Psoas muscle (tissue), 7 donors: ENCODE measurements at regions not wholly inside any gene's neighbourhood (a gene's known extent, or its start where the extent isn't known, plus 50 kb on each side); places are given as distances from the start of the nearest gene placed in this dataset.

Source experiments
- ATAC-seq, 4 donors: fragments of 200-7000 bp; cut with Tn5 transposase; one replicate each; pipeline ENCODE4 v1.9.1; 2020; ENCODE audit warnings: moderate library complexity in 3 of 4, mild to moderate bottlenecking in 2 of 4
- DNase-seq, 2 donors: peaks; one replicate each; pipeline ENCODE4 v3.0.0-alpha.2; 2020
- H3K27ac ChIP-seq: fragments of 200-600 bp; one replicate; pipeline ENCODE4 v1.8.0; 2022
- H3K27me3 ChIP-seq, 3 donors: fragments of 200-600 bp in 1 of 3; one replicate each; pipeline versions ENCODE4 v1.6.1 to v1.8.0; 2013 to 2022; ENCODE audit warnings: low read length in 2 of 3, mild to moderate bottlenecking in 2 of 3, moderate library complexity in 1 of 3; ENCODE audit not compliant: insufficient read depth in 3 of 3
- H3K36me3 ChIP-seq, 2 donors: fragments of 200-600 bp in 1 of 2; one replicate each; pipeline versions ENCODE4 v1.6.1 to v1.8.0; 2013 to 2022; ENCODE audit warnings: low read depth in 1 of 2, mild to moderate bottlenecking in 1 of 2, moderate library complexity in 1 of 2; ENCODE audit not compliant: insufficient read depth in 1 of 2
- H3K4me1 ChIP-seq: fragments of 200-600 bp; one replicate; pipeline ENCODE4 v1.8.0; 2022
- H3K4me3 ChIP-seq: fragments of 200-600 bp; one replicate; pipeline ENCODE4 v1.8.0; 2022; ENCODE audit warnings: mild to moderate bottlenecking
- H3K9me3 ChIP-seq: fragments of 200-600 bp; one replicate; pipeline ENCODE4 v1.8.0; 2022
- CTCF ChIP-seq: fragments of 200-600 bp; IDR thresholded peaks from one replicate; pipeline ENCODE4 v1.8.0; 2022; ENCODE audit warnings: antibody characterized with exemption
- WGBS, 3 donors: extraction: QIAGEN DNeasy Blood & Tissue Kit; methylation state at CpG; one replicate each; pipeline versions ENCODE4 v1.1.6 to v1.1.7; 2013; 5-methylcytosine and 5-hydroxymethylcytosine counted together
- intact Hi-C, 2 donors: fragments of 100-400 bp; cut with DNase I; formaldehyde crosslinking; loops; one replicate each; pipeline versions ENCODE4 v1.11.0 to v1.14.2; 2022
- donor health status: healthy with polysubstance abuse.
- donor health status: DM: no; HTN: no; CAD: no; lungs with moderate emphysema.
- donor health status: Bipolar disorder and iron deficiency.
- donor health status: healthy.
- donor health status: DM: yes; HTN: yes; CAD: no.
- donor health status: DM: no; HTN: no; CAD: no.
- donor health status: DM: yes; HTN: yes; CAD: no.

- WGBS, 3 donors, result 73 to 82% (median 77%) methylated on average over 2 of the region's 2 CpGs
- intact Hi-C loops, result no loop called here
- DNase-seq, result no peak
Measured at GRCh38 chr3:168961271-168961670, 702.2 kb downstream of the MECOM start.

GRCh38 chr3:168959731-168960130 lies 703.8 kb downstream of the MECOM start:
- DNase-seq (no peak), ATAC-seq (no peak)
- H3K27ac ChIP-seq, result no peak overlapping the region
- 87 to 96% (median 88%) methylated on average over 3 of the region's 3 CpGs for WGBS, 3 donors
- H3K4me3 ChIP-seq, result no peak overlapping the region
- H3K27me3 ChIP-seq, result no peaks in the 10 kb centered on the region
- no peak for TF ChIP-seq CTCF
- H3K9me3 ChIP-seq, result no peaks in the 10 kb centered on the region
- H3K4me1 ChIP-seq, result no peaks in the 10 kb centered on the region
- no peaks in the 10 kb centered on the region for H3K36me3 ChIP-seq
- intact Hi-C loops, result loop anchor here in 1 of 2 donors (10.0 kb wide), 1 partner anchor 705 kb away; the partner anchor contains the start of gene MECOM

More at GRCh38 chr3:168961271-168961670, 702.2 kb downstream of the MECOM start:
- no peak overlapping the region for H3K27ac ChIP-seq
- no peak overlapping the region for H3K4me3 ChIP-seq
- no peaks in the 10 kb centered on the region for H3K27me3 ChIP-seq
- H3K4me1 ChIP-seq, result no peaks in the 10 kb centered on the region
- ATAC-seq, result no peak
- H3K36me3 ChIP-seq, result no peaks in the 10 kb centered on the region
- no peaks in the 10 kb centered on the region for H3K9me3 ChIP-seq
- no peak for TF ChIP-seq CTCF

GRCh38 chr3:168958466-168958865 lies 705.0 kb downstream of the MECOM start:
- H3K27ac ChIP-seq, result no peak overlapping the region
- no peak for DNase-seq
- intact Hi-C loops, result loop anchor here in 1 of 2 donors (10.0 kb wide), 1 partner anchor 706 kb away; the partner anchor contains the start of gene MECOM
- WGBS, 3 donors, result 77 to 80% (median 79%) methylated on average over 3 of the region's 3 CpGs
- no peak overlapping the region for H3K4me3 ChIP-seq
- no peaks in the 10 kb centered on the region for H3K9me3 ChIP-seq
- ATAC-seq, result no peak
- no peaks in the 10 kb centered on the region for H3K27me3 ChIP-seq
- no peaks in the 10 kb centered on the region for H3K36me3 ChIP-seq
- no peak for TF ChIP-seq CTCF
- no peaks in the 10 kb centered on the region for H3K4me1 ChIP-seq

GRCh38 chr3:168956076-168956475 lies 707.4 kb downstream of the MECOM start:
- Histone ChIP-seq H3K36me3 (no peaks in the 10 kb centered on the region), H3K4me3 (no peak overlapping the region), H3K9me3 (no peaks in the 10 kb centered on the region), H3K4me1 (no peaks in the 10 kb centered on the region), H3K27ac (no peak overlapping the region), H3K27me3 (no peaks in the 10 kb centered on the region)
- intact Hi-C loops, result loop anchor here in 1 of 2 donors (10.0 kb wide), 1 partner anchor 709 kb away; the partner anchor contains the start of gene MECOM
- ATAC-seq (no peak), DNase-seq (no peak)
- no peak for TF ChIP-seq CTCF
- WGBS, 3 donors, result 57 to 62% (median 62%) methylated on average over 8 of the region's 8 CpGs

GRCh38 chr3:168952551-168952950 lies 711.0 kb downstream of the MECOM start:
- H3K27me3 ChIP-seq, result no peaks in the 10 kb centered on the region
- H3K9me3 ChIP-seq, result no peaks in the 10 kb centered on the region
- no peak overlapping the region for H3K4me3 ChIP-seq
- DNase-seq (no peak), ATAC-seq (no peak)
- no peak for TF ChIP-seq CTCF
- WGBS, 3 donors, result 49 to 52% (median 51%) methylated on average over 4 of the region's 4 CpGs
- no peak overlapping the region for H3K27ac ChIP-seq
- H3K4me1 ChIP-seq, result no peaks in the 10 kb centered on the region
- no peaks in the 10 kb centered on the region for H3K36me3 ChIP-seq
- intact Hi-C loops, result loop anchor here in 1 of 2 donors (10.0 kb wide), 1 partner anchor 712 kb away; the partner anchor contains the start of gene MECOM
